ENCODE measurements at regions not wholly inside any gene's neighbourhood (a gene's known extent, or its start where the extent isn't known, plus 50 kb on each side); places are given as distances from the start of the nearest gene placed in this dataset.

DNA sequence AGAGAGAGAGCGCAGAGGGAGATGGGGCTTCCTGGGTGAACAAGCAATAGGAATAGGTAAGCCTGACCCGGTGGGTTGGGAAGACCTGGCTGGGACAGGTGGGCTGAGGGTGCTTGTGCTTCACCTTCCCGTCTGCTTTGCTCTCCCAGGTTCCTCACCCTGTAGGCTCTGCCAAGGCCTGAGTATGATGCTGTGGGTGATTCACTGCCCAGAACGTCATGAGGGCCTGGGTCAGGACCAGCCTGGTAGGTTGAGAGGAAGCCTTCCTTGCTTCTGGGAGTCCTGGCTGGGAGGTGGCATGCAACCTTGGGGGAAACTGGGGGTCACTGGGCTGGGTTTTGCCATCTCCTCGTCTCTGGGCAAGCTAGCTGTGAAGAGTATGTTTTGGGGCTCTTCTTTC, 220.2 kb upstream of the APCDD1 start:
- TF ChIP-seq, protein P1, sequence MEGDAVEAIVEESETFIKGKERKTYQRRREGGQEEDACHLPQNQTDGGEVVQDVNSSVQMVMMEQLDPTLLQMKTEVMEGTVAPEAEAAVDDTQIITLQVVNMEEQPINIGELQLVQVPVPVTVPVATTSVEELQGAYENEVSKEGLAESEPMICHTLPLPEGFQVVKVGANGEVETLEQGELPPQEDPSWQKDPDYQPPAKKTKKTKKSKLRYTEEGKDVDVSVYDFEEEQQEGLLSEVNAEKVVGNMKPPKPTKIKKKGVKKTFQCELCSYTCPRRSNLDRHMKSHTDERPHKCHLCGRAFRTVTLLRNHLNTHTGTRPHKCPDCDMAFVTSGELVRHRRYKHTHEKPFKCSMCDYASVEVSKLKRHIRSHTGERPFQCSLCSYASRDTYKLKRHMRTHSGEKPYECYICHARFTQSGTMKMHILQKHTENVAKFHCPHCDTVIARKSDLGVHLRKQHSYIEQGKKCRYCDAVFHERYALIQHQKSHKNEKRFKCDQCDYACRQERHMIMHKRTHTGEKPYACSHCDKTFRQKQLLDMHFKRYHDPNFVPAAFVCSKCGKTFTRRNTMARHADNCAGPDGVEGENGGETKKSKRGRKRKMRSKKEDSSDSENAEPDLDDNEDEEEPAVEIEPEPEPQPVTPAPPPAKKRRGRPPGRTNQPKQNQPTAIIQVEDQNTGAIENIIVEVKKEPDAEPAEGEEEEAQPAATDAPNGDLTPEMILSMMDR (tag by site-specific recombination; IDR thresholded peaks at IDR 0.05): no peak
- no peak for TF ChIP-seq OSR2 (tag by site-specific recombination; IDR thresholded peaks at IDR 0.05)
- no peak for TF ChIP-seq ZNF274 (IDR thresholded peaks at IDR 0.05; ENCODE audit: low read length)
- TF ChIP-seq ZNF274 (tag by site-specific recombination; IDR thresholded peaks at IDR 0.05; ENCODE audit: borderline replicate concordance): no peak
- TF ChIP-seq ZNF2 (tag by site-specific recombination; IDR thresholded peaks at IDR 0.05): no peak
- TF ChIP-seq, protein P2, sequence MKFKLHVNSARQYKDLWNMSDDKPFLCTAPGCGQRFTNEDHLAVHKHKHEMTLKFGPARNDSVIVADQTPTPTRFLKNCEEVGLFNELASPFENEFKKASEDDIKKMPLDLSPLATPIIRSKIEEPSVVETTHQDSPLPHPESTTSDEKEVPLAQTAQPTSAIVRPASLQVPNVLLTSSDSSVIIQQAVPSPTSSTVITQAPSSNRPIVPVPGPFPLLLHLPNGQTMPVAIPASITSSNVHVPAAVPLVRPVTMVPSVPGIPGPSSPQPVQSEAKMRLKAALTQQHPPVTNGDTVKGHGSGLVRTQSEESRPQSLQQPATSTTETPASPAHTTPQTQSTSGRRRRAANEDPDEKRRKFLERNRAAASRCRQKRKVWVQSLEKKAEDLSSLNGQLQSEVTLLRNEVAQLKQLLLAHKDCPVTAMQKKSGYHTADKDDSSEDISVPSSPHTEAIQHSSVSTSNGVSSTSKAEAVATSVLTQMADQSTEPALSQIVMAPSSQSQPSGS (tag by site-specific recombination; IDR thresholded peaks at IDR 0.05; ENCODE audit: low read depth): no peak
- no peak for TF ChIP-seq ZNF24 (tag by site-specific recombination; IDR thresholded peaks at IDR 0.05)
- TF ChIP-seq, protein P3, sequence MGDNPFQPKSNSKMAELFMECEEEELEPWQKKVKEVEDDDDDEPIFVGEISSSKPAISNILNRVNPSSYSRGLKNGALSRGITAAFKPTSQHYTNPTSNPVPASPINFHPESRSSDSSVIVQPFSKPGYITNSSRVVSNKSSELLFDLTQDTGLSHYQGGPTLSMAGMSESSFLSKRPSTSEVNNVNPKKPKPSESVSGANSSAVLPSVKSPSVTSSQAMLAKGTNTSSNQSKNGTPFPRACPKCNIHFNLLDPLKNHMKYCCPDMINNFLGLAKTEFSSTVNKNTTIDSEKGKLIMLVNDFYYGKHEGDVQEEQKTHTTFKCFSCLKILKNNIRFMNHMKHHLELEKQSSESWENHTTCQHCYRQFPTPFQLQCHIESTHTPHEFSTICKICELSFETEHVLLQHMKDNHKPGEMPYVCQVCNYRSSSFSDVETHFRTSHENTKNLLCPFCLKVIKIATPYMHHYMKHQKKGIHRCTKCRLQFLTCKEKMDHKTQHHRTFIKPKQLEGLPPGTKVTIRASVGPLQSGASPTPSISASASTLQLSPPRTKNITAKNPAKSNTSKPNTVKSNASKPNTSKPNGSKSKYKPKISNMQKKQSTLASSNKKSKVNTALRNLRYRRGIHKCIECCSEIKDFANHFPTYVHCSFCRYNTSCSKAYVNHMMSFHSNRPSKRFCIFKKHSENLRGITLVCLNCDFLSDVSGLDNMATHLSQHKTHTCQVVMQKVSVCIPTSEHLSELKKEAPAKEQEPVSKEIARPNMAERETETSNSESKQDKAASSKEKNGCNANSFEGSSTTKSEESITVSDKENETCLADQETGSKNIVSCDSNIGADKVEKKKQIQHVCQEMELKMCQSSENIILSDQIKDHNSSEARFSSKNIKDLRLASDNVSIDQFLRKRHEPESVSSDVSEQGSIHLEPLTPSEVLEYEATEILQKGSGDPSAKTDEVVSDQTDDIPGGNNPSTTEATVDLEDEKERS (tag by site-specific recombination; IDR thresholded peaks at IDR 0.05): no peak
- TF ChIP-seq ZNF202 (tag by site-specific recombination; IDR thresholded peaks at IDR 0.05; ENCODE audit: borderline replicate concordance): no peak
- TF ChIP-seq, protein P4, sequence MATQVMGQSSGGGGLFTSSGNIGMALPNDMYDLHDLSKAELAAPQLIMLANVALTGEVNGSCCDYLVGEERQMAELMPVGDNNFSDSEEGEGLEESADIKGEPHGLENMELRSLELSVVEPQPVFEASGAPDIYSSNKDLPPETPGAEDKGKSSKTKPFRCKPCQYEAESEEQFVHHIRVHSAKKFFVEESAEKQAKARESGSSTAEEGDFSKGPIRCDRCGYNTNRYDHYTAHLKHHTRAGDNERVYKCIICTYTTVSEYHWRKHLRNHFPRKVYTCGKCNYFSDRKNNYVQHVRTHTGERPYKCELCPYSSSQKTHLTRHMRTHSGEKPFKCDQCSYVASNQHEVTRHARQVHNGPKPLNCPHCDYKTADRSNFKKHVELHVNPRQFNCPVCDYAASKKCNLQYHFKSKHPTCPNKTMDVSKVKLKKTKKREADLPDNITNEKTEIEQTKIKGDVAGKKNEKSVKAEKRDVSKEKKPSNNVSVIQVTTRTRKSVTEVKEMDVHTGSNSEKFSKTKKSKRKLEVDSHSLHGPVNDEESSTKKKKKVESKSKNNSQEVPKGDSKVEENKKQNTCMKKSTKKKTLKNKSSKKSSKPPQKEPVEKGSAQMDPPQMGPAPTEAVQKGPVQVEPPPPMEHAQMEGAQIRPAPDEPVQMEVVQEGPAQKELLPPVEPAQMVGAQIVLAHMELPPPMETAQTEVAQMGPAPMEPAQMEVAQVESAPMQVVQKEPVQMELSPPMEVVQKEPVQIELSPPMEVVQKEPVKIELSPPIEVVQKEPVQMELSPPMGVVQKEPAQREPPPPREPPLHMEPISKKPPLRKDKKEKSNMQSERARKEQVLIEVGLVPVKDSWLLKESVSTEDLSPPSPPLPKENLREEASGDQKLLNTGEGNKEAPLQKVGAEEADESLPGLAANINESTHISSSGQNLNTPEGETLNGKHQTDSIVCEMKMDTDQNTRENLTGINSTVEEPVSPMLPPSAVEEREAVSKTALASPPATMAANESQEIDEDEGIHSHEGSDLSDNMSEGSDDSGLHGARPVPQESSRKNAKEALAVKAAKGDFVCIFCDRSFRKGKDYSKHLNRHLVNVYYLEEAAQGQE (tag by site-specific recombination; IDR thresholded peaks at IDR 0.05): no peak
- TF ChIP-seq SCRT1 (tag by site-specific recombination; IDR thresholded peaks at IDR 0.05; ENCODE audit: borderline replicate concordance): no peak
- TF ChIP-seq, protein P5, sequence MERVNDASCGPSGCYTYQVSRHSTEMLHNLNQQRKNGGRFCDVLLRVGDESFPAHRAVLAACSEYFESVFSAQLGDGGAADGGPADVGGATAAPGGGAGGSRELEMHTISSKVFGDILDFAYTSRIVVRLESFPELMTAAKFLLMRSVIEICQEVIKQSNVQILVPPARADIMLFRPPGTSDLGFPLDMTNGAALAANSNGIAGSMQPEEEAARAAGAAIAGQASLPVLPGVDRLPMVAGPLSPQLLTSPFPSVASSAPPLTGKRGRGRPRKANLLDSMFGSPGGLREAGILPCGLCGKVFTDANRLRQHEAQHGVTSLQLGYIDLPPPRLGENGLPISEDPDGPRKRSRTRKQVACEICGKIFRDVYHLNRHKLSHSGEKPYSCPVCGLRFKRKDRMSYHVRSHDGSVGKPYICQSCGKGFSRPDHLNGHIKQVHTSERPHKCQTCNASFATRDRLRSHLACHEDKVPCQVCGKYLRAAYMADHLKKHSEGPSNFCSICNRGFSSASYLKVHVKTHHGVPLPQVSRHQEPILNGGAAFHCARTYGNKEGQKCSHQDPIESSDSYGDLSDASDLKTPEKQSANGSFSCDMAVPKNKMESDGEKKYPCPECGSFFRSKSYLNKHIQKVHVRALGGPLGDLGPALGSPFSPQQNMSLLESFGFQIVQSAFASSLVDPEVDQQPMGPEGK (tag by site-specific recombination; IDR thresholded peaks at IDR 0.05): no peak
